T-helper 2 cell treated with Interferon-gamma antibody and Interleukin-4, amounts not matched to agents 5 μg/mL and 100 μg/mL, for 36 hours (primary cell): ENCODE measurements at regions not wholly inside any gene's neighbourhood (a gene's known extent, or its start where the extent isn't known, plus 50 kb on each side); places are given as distances from the start of the nearest gene placed in this dataset.

Experiments
- DNase-seq: peaks from one replicate; pipeline ENCODE4 v3.0.0; 2021; ENCODE audit warnings: low spot score
- H3K27ac Mint-ChIP-seq: one replicate; pipeline ENCODE4 v1.8.0; 2021; ENCODE audit warnings: mild to moderate bottlenecking, mixed read lengths
- H3K27me3 Mint-ChIP-seq: one replicate; pipeline ENCODE4 v1.8.0; 2021; ENCODE audit warnings: low read depth, mixed read lengths
- H3K36me3 Mint-ChIP-seq: one replicate; pipeline ENCODE4 v1.8.0; 2021; ENCODE audit warnings: low read depth, mixed read lengths
- H3K4me1 Mint-ChIP-seq: one replicate; pipeline ENCODE4 v1.8.0; 2021; ENCODE audit warnings: low read depth, mixed read lengths
- H3K4me3 Mint-ChIP-seq: one replicate; pipeline ENCODE4 v1.8.0; 2022; ENCODE audit warnings: mild to moderate bottlenecking, moderate library complexity, mixed read lengths
- H3K9me3 Mint-ChIP-seq: one replicate; pipeline ENCODE4 v1.8.0; 2021; ENCODE audit warnings: mixed read lengths

- Mint-ChIP-seq H3K27me3 (peaks cover 44% of the 10 kb centered on the region), H3K4me3 (no peak overlapping the region), H3K9me3 (peaks cover 9% of the 10 kb centered on the region), H3K4me1 (no peaks in the 10 kb centered on the region), H3K36me3 (no peaks in the 10 kb centered on the region), H3K27ac (no peak overlapping the region)
- DNase-seq = no peak
Measured at GRCh38 chr2:240277073-240277806, 136.8 kb upstream of the OTOS start.

GRCh38 chr2:240277807-240278522 lies 137.5 kb upstream of the OTOS start:
- H3K4me3 Mint-ChIP-seq = no peak overlapping the region
- H3K27ac Mint-ChIP-seq = no peak overlapping the region
- H3K4me1 Mint-ChIP-seq = no peaks in the 10 kb centered on the region
- DNase-seq = no peak
- peaks cover 41% of the 10 kb centered on the region for H3K27me3 Mint-ChIP-seq
- H3K9me3 Mint-ChIP-seq = peaks cover 4% of the 10 kb centered on the region
- no peaks in the 10 kb centered on the region for H3K36me3 Mint-ChIP-seq

GRCh38 chr2:240278661-240279060 lies 138.2 kb upstream of the OTOS start:
- H3K27ac Mint-ChIP-seq = no peak overlapping the region
- no peaks in the 10 kb centered on the region for H3K9me3 Mint-ChIP-seq
- no peak overlapping the region for H3K4me3 Mint-ChIP-seq
- H3K36me3 Mint-ChIP-seq = no peaks in the 10 kb centered on the region
- H3K4me1 Mint-ChIP-seq = no peaks in the 10 kb centered on the region
- H3K27me3 Mint-ChIP-seq = peaks cover 40% of the 10 kb centered on the region
- no peak for DNase-seq

GRCh38 chr2:240280621-240281020 lies 140.2 kb upstream of the OTOS start:
- Mint-ChIP-seq H3K36me3 (no peaks in the 10 kb centered on the region), H3K4me3 (no peak overlapping the region), H3K27ac (no peak overlapping the region), H3K27me3 (peaks cover 34% of the 10 kb centered on the region), H3K9me3 (no peaks in the 10 kb centered on the region), H3K4me1 (no peaks in the 10 kb centered on the region)
- no peak for DNase-seq

- peaks cover 18% of the 10 kb centered on the region for H3K27me3 Mint-ChIP-seq
- no peak overlapping the region for H3K27ac Mint-ChIP-seq
- no peaks in the 10 kb centered on the region for H3K9me3 Mint-ChIP-seq
- no peaks in the 10 kb centered on the region for H3K36me3 Mint-ChIP-seq
- no peak overlapping the region for H3K4me3 Mint-ChIP-seq
- DNase-seq = no peak
- no peaks in the 10 kb centered on the region for H3K4me1 Mint-ChIP-seq
Measured at GRCh38 chr2:240284503-240285259, 144.2 kb upstream of the OTOS start.

GRCh38 chr2:240285725-240286124 lies 145.3 kb upstream of the OTOS start:
- Mint-ChIP-seq H3K4me3 (no peak overlapping the region), H3K4me1 (no peaks in the 10 kb centered on the region), H3K9me3 (no peaks in the 10 kb centered on the region), H3K36me3 (no peaks in the 10 kb centered on the region), H3K27ac (no peak overlapping the region), H3K27me3 (peaks cover 9% of the 10 kb centered on the region)
- no peak for DNase-seq

- Mint-ChIP-seq H3K9me3 (no peaks in the 10 kb centered on the region), H3K27ac (no peak overlapping the region), H3K4me1 (no peaks in the 10 kb centered on the region), H3K27me3 (peaks cover 4% of the 10 kb centered on the region), H3K36me3 (no peaks in the 10 kb centered on the region), H3K4me3 (no peak overlapping the region)
- DNase-seq = no peak
Measured at GRCh38 chr2:240286596-240286995, 146.1 kb upstream of the OTOS start.

- Mint-ChIP-seq H3K27ac (no peak overlapping the region), H3K4me1 (no peaks in the 10 kb centered on the region), H3K9me3 (no peaks in the 10 kb centered on the region), H3K36me3 (no peaks in the 10 kb centered on the region), H3K27me3 (peaks cover 3% of the 10 kb centered on the region), H3K4me3 (no peak overlapping the region)
- DNase-seq = no peak
Measured at GRCh38 chr2:240287011-240287410, 146.6 kb upstream of the OTOS start.

GRCh38 chr2:240287496-240288086 lies 147.1 kb upstream of the OTOS start:
- H3K36me3 Mint-ChIP-seq = no peaks in the 10 kb centered on the region
- no peak overlapping the region for H3K27ac Mint-ChIP-seq
- H3K9me3 Mint-ChIP-seq = no peaks in the 10 kb centered on the region
- peaks cover 3% of the 10 kb centered on the region for H3K27me3 Mint-ChIP-seq
- no peak overlapping the region for H3K4me3 Mint-ChIP-seq
- no peaks in the 10 kb centered on the region for H3K4me1 Mint-ChIP-seq
- no peak for DNase-seq

- no peak overlapping the region for H3K27ac Mint-ChIP-seq
- no peaks in the 10 kb centered on the region for H3K36me3 Mint-ChIP-seq
- peaks cover under 1% of the 10 kb centered on the region for H3K27me3 Mint-ChIP-seq
- DNase-seq = no peak
- no peaks in the 10 kb centered on the region for H3K4me1 Mint-ChIP-seq
- H3K9me3 Mint-ChIP-seq = no peaks in the 10 kb centered on the region
- H3K4me3 Mint-ChIP-seq = no peak overlapping the region
Measured at GRCh38 chr2:240288087-240288521, 147.4 kb upstream of the GPC1 start.

- H3K4me3 Mint-ChIP-seq = no peak overlapping the region
- H3K36me3 Mint-ChIP-seq = no peaks in the 10 kb centered on the region
- H3K27ac Mint-ChIP-seq = no peak overlapping the region
- no peaks in the 10 kb centered on the region for H3K9me3 Mint-ChIP-seq
- DNase-seq = no peak
- no peaks in the 10 kb centered on the region for H3K4me1 Mint-ChIP-seq
- no peaks in the 10 kb centered on the region for H3K27me3 Mint-ChIP-seq
Measured at GRCh38 chr2:240289701-240290431, 145.6 kb upstream of the GPC1 start.

- DNase-seq = no peak
- H3K27me3 Mint-ChIP-seq = no peaks in the 10 kb centered on the region
- no peaks in the 10 kb centered on the region for H3K4me1 Mint-ChIP-seq
- no peaks in the 10 kb centered on the region for H3K36me3 Mint-ChIP-seq
- H3K9me3 Mint-ChIP-seq = no peaks in the 10 kb centered on the region
- no peak overlapping the region for H3K4me3 Mint-ChIP-seq
- no peak overlapping the region for H3K27ac Mint-ChIP-seq
Measured at GRCh38 chr2:240290432-240291336, 144.8 kb upstream of the GPC1 start.
